ENCODE measurements at regions not wholly inside any gene's neighbourhood (a gene's known extent, or its start where the extent isn't known, plus 50 kb on each side); places are given as distances from the start of the nearest gene placed in this dataset.

GRCh38 chr12:127487031-127487430, 779.9 kb upstream of the TMEM132C start:
- H3K4me1 Mint-ChIP-seq = no peaks in the 10 kb centered on the region
- Histone ChIP-seq H3K27ac (ENCODE audit: insufficient read length, low read depth, low read length) (no peak overlapping the region), H4K20me1 (ENCODE audit: control insufficient read depth, insufficient read depth, insufficient read length) (no peaks in the 10 kb centered on the region), H4K5ac (ENCODE audit: insufficient read length, low read depth, low read length) (no peak overlapping the region), H3K23me2 (ENCODE audit: insufficient read length, low read depth, low read length, poor library complexity, severe bottlenecking) (no peaks in the 10 kb centered on the region), H3K9ac (ENCODE audit: extremely low read depth, insufficient read length, low read length) (no peak overlapping the region), H2BK12ac (ENCODE audit: insufficient read length, low read depth, low read length) (no peak overlapping the region), H3K79me1 (ENCODE audit: insufficient read depth, low read depth, low read length, poor library complexity, severe bottlenecking) (no peaks in the 10 kb centered on the region), H3K4ac (ENCODE audit: low read depth, low read length) (no peak overlapping the region), H3K9me3 (ENCODE audit: control insufficient read depth, low read depth, low read length) (no peaks in the 10 kb centered on the region), H2AFZ (ENCODE audit: low read length) (no peak overlapping the region), H2BK20ac (ENCODE audit: low read depth, low read length, poor library complexity, severe bottlenecking) (no peak overlapping the region), H3T11ph (ENCODE audit: low read length) (no peak overlapping the region), H4K91ac (ENCODE audit: insufficient read length, low read depth, low read length) (no peak overlapping the region), H4K8ac (replicated peaks; ENCODE audit: insufficient read length, low read depth, low read length) (no peak overlapping the region), H3K79me2 (ENCODE audit: insufficient read depth, low read length) (no peaks in the 10 kb centered on the region), H2BK120ac (ENCODE audit: low read depth, low read length, poor library complexity, severe bottlenecking) (no peak overlapping the region), H3K18ac (ENCODE audit: insufficient read length, low read depth, low read length) (no peak overlapping the region), H3K56ac (ENCODE audit: insufficient read length, low read depth, low read length) (no peak overlapping the region), H3K23ac (ENCODE audit: insufficient read length, low read depth, low read length) (no peak overlapping the region), H3K4me1 (ENCODE audit: insufficient read depth, low read length) (no peaks in the 10 kb centered on the region), H3K4me2 (ENCODE audit: insufficient read depth, insufficient read length, low read length) (no peak overlapping the region), H3K14ac (ENCODE audit: insufficient read depth, low read length) (no peak overlapping the region), H2BK5ac (ENCODE audit: insufficient read length, low read length) (no peak overlapping the region), H3K27me3 (ENCODE audit: insufficient read depth, low read length) (no peaks in the 10 kb centered on the region), H2AK5ac (ENCODE audit: insufficient read length, low read length) (no peak overlapping the region), H2BK15ac (ENCODE audit: low read depth, low read length) (no peak overlapping the region)
- DNase-seq = no peak
- no peaks in the 10 kb centered on the region for H3K36me3 Mint-ChIP-seq (ENCODE audit: insufficient read depth in 1 of 3, low read depth in 3 of 3)
- H3K27me3 Mint-ChIP-seq (ENCODE audit: low read depth) = no peaks in the 10 kb centered on the region
- no CpG with 5 or more reads among the region's 1 CpG for WGBS (ENCODE audit: extremely low coverage, insufficient read length, low lambda C conversion rate)
- H3K4me3 Mint-ChIP-seq = no peak overlapping the region
- H3K27ac Mint-ChIP-seq = no peak overlapping the region
- peaks cover 0 to 6% of the 10 kb centered on the region in 2 experiments; a peak in 2 of 5 replicates for H3K9me3 Mint-ChIP-seq
- no peak for TF ChIP-seq CTCF (conservative IDR thresholded peaks at IDR 0.05)

Data from H9 (cell line).